Right ventricle myocardium superior (tissue), 1 donor: ENCODE measurements at regions not wholly inside any gene's neighbourhood (a gene's known extent, or its start where the extent isn't known, plus 50 kb on each side); places are given as distances from the start of the nearest gene placed in this dataset.
"Not testable (repeated sequence)": the region's sequence is repeated elsewhere in the genome, so short reads cannot be mapped to it uniquely, and the experiment has no call there.

Experiments used
- ATAC-seq: fragments of 200-7000 bp; cut with Tn5 transposase; one replicate; pipeline ENCODE4 v1.9.1; 2020; ENCODE audit warnings: mild to moderate bottlenecking; ENCODE audit not compliant: poor library complexity
- DNase-seq: peaks from one replicate; pipeline ENCODE4 v3.0.0-alpha.2; 2020
- intact Hi-C: fragments of 100-400 bp; cut with DNase I; formaldehyde crosslinking; loops from one replicate; pipeline ENCODE4 v1.11.2; 2022
- donor health status: DM: no; HTN: yes; CAD: no; lungs with severe emphysema.

DNA sequence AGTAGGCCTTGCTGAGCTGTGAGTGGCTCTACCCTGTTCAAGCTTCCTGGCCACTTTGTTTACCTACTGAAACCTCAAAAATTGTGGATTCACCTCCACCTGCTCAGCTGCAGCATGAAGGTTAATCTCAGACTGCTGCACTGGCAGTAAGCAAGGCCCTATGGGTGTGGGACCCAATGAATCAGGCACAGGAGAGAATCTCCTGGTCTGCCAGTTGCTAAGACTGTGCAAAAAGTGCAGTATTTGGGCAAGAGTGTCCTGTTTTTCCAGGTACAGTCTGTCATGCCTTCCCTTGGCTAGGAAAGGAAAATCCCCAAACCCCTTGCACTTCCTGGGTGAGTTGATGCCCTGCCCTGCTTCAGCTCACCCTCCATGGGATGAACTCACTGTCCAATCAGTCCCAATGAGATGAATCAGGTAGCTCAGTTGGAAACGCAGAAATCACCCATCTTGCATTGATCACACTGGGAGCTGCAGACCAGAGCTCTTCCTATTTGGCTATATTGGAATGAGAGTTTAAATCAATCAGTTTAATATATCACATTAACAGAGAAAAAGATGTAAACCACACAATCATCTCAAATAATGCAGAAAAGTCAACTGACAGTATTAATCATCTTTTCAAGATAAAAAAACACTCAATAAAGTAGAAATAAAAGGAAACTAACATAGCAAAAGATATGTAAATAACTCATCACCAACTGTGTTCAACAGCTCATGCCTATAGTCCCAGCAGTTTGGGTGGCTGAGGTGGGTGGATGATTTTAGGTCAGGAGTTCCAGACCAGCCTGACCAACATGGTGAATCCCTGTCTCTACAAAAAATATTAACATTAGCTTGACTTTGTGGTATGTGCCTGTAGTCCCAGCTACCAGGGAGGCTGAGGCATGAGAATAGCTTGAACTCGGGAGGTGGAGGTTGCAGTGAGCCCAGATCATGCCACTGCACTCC lies 1638.4 kb downstream of the SPATA31A7 start:
- DNase-seq, intact Hi-C loops: not testable (repeated sequence)
- ATAC-seq, result peak; percentile 18

GRCh38 chr9:62830829-62831459 lies 1641.1 kb downstream of the SPATA31A7 start:
- peak; percentile 36 for DNase-seq
- intact Hi-C loops, ATAC-seq: not testable (repeated sequence)

- ATAC-seq, intact Hi-C loops: not testable (repeated sequence)
- peak; percentile 22 for DNase-seq
Measured at GRCh38 chr9:62833323-62834200, 1643.7 kb downstream of the SPATA31A7 start.

GRCh38 chr9:62837254-62837911 lies 1647.5 kb downstream of the SPATA31A7 start:
- ATAC-seq, result peak; percentile 38
- intact Hi-C loops, result not testable (repeated sequence)
- DNase-seq, result peak; percentile 55

- intact Hi-C loops, result not testable (repeated sequence)
- DNase-seq (peak; percentile 96), ATAC-seq (peak; percentile 100)
Measured at GRCh38 chr9:62838024-62838718, 1648.3 kb downstream of the SPATA31A7 start.

- ATAC-seq, intact Hi-C loops: not testable (repeated sequence)
Measured at GRCh38 chr9:62839168-62839567, 1649.3 kb downstream of the SPATA31A7 start.

DNA sequence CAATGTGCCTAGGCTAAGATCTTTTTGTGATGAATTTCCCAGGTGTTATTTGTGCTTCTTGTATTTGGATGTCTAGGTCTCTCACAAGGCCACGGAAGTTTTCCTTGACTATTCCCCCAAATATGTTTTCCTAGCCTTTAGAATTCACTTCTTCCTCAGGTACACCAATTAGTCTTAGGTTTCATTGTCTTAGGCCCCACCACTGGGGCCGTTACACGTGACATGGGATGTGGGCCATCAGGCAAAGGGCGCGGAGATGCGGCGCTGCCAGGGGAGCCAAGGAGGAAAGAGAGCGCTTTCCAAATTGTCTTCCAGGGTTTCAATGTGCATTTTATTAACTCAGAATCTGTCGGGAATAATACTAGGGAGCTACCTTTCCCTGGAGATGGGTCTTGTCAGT lies 1653.3 kb downstream of the SPATA31A7 start:
- peak; percentile 40 for DNase-seq
- not testable (repeated sequence) for ATAC-seq

More at GRCh38 chr9:62839168-62839567, 1649.3 kb downstream of the SPATA31A7 start:
- not testable (repeated sequence) for DNase-seq

DNA sequence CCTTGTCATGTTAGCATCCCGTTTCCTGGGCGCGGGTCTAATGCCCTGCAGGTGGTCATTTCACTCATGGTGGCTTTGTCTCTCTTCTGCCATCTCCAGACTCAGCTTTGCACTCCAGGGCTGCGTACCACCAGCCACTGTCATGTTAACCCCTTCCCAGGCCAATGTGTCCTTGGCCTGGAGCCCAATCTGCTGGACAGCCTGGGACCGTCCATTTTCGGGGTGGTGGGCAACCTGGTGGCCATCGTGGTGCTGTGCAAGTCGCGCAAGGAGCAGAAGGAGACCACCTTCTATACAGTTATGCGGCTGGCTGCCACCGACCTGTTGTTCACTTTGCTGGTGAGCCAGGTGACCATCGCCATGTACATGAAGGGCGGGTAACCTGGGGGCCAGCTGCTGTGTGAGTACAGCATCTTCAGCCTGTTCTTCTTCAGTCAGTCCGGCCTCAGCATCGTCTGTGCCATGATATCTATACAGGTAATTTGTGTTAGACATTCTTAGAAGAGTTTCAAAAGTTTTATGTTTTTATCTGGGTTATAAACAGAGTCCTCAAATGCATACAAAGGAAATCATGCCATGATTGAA lies 1654.0 kb downstream of the SPATA31A7 start:
- intact Hi-C loops, ATAC-seq: not testable (repeated sequence)
- peak; percentile 29 for DNase-seq

More for the DNA sequence above, 1653.3 kb downstream of the SPATA31A7 start:
- intact Hi-C loops, result not testable (repeated sequence)

- intact Hi-C loops, result not testable (repeated sequence)
- peak; percentile 49 for ATAC-seq
- peak; percentile 39 for DNase-seq
Measured at GRCh38 chr9:62844681-62845185, 1654.9 kb downstream of the SPATA31A7 start.

- ATAC-seq, DNase-seq, intact Hi-C loops: not testable (repeated sequence)
Measured at GRCh38 chr9:62848258-62848657, 1658.4 kb downstream of the SPATA31A7 start.

DNA sequence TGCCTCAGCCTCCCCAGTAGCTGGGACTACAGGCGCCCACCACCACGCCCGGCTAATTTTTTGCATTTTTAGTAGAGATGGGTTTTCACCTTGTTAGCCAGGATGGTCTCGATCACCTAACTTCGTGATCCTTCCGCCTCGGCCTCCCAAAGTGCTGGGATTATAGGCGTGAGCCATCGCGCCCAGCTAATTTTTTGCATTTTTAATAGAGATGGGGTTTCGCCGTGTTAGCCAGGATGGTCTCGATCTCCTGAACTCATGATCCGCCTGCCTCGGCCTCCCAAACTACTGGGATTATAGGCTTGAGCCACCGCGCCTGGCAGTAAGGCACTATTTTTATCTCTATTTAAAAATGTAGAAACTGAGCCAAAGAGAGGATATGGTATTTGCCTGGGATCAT lies 1660.2 kb downstream of the SPATA31A7 start:
- intact Hi-C loops, DNase-seq, ATAC-seq: not testable (repeated sequence)

- intact Hi-C loops, ATAC-seq, DNase-seq: not testable (repeated sequence)
Measured at GRCh38 chr9:62857280-62857679, 1667.4 kb downstream of the SPATA31A7 start.

DNA sequence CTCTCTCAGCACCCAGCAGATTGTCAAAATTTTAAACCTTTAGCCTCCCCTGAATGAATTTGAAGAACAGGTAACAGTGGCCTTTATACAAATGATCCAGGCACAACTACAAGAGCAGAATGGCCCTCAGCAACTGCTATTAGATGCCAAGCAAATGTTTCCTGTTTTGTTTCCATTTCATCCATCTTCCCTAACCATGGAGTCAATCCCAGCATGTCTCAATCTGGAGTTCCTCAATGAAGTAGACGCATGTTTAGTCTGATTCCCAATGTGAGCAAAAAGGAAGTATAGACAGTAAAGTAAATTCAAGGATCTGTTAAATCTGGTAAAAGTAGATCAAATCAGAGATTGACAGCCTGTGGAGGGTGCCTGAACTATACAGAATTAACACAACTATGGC lies 1668.4 kb downstream of the SPATA31A7 start:
- ATAC-seq, DNase-seq, intact Hi-C loops: not testable (repeated sequence)

GRCh38 chr9:62860939-62861860 lies 1671.4 kb downstream of the SPATA31A7 start:
- intact Hi-C loops, DNase-seq, ATAC-seq: not testable (repeated sequence)

- ATAC-seq, intact Hi-C loops, DNase-seq: not testable (repeated sequence)
Measured at GRCh38 chr9:62862180-62862579, 1672.3 kb downstream of the SPATA31A7 start.

GRCh38 chr9:62863319-62863718 lies 1673.5 kb downstream of the SPATA31A7 start:
- peak; percentile 20 for ATAC-seq
- intact Hi-C loops, result not testable (repeated sequence)
- DNase-seq, result peak; percentile 55
